ENCODE measurements at regions not wholly inside any gene's neighbourhood (a gene's known extent, or its start where the extent isn't known, plus 50 kb on each side); places are given as distances from the start of the nearest gene placed in this dataset.

DNA sequence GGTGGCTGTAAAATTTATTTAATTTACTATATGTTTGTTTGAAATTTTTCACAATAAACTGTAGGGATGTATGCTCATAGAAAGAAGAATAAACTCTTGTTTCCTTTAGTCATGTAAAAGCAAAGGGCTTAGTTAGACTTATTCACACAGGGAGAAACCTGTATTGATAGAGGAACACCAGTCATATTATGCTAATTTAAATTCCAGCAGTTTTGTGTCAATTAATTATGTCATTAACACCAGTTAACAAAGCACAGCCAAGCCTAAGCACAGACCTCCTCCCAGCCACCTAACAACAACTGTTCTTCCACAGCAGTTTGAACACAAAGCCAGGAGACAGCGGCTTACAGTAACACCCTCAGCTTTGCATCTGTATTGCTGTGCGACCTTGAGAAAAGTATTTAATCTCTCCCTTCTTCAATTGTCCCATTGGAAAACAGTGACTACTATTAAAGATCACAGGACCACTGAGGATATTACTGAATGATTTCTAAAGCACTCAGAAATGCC is 260.8 kb upstream of the RRP15 start:
- no peak for DNase-seq (ENCODE audit: low read depth in 2 of 2)

GRCh38 chr1:218025454-218025853 is 259.6 kb upstream of the RRP15 start:
- DNase-seq (ENCODE audit: low read depth in 2 of 2) = no peak

DNA sequence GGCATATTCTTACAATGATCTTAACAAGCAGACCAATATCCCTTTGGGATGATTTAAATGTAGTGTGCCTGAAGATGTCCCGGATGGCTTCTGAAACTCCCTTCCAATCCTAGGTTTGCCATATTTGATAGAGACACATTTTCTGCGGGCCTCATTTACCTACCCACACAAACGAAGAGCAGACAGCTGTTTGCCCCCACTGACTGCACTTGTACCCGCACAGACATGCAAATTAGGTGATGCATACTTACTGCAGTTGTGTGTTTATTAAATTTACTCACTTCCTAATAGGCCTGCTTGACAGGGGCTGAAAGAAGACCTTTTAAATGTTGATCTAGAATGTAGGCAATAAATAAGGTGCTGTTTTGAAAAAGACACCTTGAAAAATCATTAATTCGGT is 257.9 kb upstream of the RRP15 start:
- DNase-seq (ENCODE audit: low read depth in 2 of 2) = no peak

- DNase-seq (ENCODE audit: low read depth in 2 of 2) = no peak
These were observed 254.2 kb upstream of the RRP15 start for GRCh38 chr1:218030846-218031245.

- DNase-seq (ENCODE audit: low read depth in 2 of 2) = no peak
These were observed 253.2 kb upstream of the RRP15 start for GRCh38 chr1:218031901-218032300.

DNA sequence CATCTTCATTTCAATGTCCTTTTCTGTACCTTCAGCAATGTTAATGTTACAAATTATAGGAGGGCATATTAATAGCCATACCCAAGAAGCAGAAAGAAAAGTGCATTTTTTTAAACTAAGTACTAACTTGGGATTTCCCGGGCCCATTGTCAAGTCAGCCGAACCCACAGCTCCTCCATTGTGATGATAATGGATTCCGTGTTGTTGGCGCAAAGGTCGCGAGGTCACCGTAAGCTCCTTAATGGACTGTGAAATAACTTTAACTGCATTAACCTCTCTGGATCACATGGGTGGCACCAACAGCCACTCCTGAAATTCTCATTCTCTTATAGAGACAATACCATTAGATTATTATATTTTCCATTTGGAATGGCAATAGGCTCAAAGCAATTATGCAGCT is 250.6 kb upstream of the RRP15 start:
- DNase-seq (ENCODE audit: low read depth in 2 of 2) = no peak

- DNase-seq (ENCODE audit: low read depth in 2 of 2) = no peak
These were observed 236.2 kb upstream of the RRP15 start for GRCh38 chr1:218048828-218049420.

DNA sequence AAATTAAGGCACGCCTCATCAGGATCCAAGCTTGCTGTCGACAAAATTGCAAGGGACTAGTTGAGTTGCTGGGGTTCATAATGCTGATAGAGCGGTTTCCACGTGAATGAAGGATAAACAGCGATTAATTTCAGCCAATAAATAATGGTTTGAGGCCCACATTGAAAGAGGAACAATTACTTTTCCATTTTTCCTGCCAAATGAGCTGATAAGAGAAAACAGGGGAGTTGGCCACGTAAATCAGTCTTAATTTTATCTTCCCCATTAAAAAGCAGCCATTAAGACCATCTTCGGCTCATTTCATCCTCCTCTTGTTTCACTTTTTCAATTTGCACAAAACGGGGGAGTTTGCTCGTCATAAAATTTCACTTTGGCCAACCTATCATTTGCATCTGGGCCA is 235.5 kb upstream of the RRP15 start:
- DNase-seq (ENCODE audit: low read depth in 2 of 2) = no peak

DNA sequence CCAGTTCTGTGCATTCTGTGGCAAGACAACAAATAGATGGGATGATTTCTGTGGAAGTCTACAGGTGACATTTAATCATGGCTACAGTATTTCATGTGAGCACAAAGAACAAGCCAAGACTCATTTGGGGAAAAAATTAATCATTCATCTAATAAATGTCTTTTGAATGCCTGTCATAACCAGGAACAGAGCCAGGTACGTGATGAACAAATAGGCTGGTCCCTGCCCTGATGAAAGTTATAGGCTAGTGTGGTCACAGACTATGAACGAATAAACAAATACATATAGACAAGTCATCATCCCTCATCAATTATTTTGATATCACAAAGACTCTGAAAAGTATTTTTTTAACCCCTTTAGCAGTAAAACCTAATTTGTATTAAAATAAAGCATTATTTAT is 226.4 kb upstream of the RRP15 start:
- DNase-seq (ENCODE audit: low read depth in 2 of 2) = no peak

GRCh38 chr1:218064426-218064825 is 220.7 kb upstream of the RRP15 start:
- no peak for DNase-seq (ENCODE audit: low read depth in 2 of 2)

DNA sequence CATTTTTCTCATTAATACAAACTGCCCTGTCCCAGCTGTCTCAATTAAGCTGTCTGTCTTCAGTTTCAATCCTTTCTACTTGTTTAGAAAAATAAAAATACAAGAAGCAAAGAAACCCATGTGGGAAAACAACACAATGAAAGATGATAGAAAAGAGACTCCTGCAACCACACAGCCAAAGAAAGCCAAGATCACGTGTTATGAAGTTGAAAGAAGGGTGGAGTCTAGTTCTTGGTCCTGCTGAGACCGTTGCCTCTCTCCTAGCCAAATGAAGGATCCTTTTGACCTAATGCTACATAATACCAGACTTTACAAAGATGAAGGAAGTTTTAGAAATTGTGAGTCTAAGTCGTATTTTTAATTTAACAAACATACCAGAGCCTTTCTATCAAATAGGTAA is 218.8 kb upstream of the RRP15 start:
- no peak for DNase-seq (ENCODE audit: low read depth in 2 of 2)

DNA sequence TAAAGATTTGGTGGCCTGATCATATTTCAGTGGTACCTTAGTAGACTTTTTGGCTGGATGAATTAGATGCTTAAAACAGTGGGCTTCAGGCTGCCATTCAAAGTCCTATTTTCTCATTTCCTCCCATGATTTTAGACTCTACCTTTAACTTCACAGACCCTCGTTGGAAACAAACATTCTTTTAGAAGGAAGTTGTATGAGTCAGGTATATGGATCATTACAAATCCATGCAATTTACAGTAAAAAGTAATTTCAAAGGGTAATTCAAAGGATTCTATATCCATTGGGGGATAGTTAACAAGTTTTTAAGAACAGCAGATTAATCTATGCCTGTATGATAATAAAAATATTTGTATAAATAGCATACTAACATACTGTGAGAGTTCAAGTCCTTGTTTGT is 216.9 kb upstream of the RRP15 start:
- no peak for DNase-seq (ENCODE audit: low read depth in 2 of 2)

- no peak for DNase-seq (ENCODE audit: low read depth in 2 of 2)
These were observed 215.9 kb upstream of the RRP15 start for GRCh38 chr1:218069180-218069579.

DNA sequence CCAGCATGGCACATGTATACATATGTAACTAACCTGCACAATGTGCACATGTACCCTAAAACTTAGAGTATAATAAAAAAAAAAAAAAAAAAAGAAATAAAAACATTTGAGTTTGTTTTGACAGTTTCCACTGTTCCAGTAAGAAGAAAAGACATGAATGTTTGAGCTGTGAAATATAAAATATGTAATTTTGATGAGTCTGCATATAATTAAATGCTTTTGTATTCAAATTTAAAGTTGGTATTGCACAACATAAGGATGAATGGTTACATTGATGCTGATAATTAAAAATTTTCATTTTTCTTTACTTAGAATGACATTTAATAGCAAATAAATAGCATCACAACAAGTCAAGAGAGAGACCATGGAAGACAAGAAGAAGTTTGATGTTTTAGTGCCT is 212.0 kb upstream of the RRP15 start:
- DNase-seq (ENCODE audit: low read depth in 2 of 2) = no peak

GRCh38 chr1:218078916-218079315 is 206.2 kb upstream of the RRP15 start:
- no peak for DNase-seq (ENCODE audit: low read depth in 2 of 2)

DNA sequence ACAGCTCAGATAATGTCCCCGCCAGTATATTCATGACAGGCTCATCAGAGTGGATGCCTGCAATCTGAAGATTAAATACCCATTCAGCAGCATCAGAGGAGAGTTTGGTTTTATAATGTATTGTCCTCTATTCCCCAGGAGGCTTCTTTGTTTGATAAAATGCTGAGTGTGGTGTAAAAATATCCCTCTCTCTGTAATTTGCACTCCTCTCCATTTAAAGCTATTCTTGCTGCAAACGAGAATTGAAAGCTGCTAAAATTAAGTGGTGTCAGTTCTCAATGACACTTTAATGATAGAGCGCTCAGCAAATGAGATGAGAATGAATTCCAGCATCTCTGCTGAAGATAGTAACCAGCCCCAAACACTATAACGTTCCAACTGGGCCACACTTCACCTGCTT is 205.7 kb upstream of the RRP15 start:
- DNase-seq (ENCODE audit: low read depth in 2 of 2) = no peak

- DNase-seq (ENCODE audit: low read depth in 2 of 2) = no peak
These were observed 205.3 kb upstream of the RRP15 start for GRCh38 chr1:218079820-218080219.

GRCh38 chr1:218080863-218081262 is 204.2 kb upstream of the RRP15 start:
- no peak for DNase-seq (ENCODE audit: low read depth in 2 of 2)

DNA sequence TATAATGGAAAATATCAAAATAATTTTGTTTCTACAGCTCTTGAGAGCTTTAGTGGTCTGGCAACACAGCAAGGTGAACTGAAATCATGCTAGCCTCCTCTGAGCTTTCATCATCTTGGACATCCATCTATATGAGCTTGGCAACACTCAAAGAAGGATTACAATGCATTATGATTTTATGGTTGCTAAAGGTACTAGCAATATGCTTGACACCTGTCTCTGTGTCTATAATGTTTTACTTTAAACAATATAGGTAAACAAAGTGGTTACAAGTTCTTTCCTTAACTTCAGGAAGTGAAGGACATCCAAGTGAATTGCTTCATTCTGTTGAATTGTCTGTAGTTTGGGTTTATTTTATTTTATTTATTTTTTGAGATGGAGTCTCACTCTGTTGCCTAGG is 203.7 kb upstream of the RRP15 start:
- DNase-seq (ENCODE audit: low read depth in 2 of 2) = no peak

- no peak for DNase-seq (ENCODE audit: low read depth in 2 of 2)
These were observed 194.6 kb upstream of the RRP15 start for GRCh38 chr1:218090459-218090858.

DNA sequence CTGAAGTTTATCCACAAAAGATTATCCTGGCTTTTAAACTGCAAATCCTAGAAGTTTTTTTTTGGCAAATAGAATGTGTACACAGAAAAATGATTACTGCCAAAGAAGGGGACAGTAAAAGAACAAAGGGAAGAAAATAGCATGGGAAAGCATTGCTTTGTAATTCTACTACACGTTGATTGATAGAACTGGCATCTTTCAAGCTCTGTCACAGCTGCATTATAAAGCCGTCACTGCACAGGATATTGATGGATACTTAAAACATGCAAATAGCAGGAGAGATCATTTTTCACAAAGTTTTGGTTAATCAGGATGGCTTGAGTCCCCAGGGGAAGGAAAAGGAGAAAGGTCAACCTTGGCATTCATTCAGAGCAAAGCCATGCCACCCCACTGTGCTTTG is 183.7 kb upstream of the RRP15 start:
- no peak for DNase-seq (ENCODE audit: low read depth in 2 of 2)

DNA sequence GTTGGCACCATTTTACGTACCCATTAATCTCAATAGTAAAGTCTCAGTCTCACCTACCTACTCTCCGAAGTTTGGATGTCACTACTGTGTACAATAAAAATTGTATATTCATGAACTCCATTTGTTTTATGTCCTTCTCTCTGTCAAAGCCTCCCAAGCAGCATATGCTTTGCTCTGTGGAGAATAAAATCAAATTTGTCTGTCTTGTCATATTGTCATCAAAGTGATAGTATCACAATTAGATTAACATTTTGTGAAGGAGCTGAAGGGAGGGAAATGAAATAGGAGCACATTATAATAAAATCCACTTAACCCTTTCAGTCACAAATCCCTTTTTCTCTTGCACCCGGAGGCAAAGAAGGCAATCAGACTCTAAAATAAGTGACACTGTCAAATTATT is 177.1 kb upstream of the RRP15 start:
- no peak for DNase-seq (ENCODE audit: low read depth in 2 of 2)

- no peak for DNase-seq (ENCODE audit: low read depth in 2 of 2)
These were observed 172.2 kb upstream of the RRP15 start for GRCh38 chr1:218112862-218113261.

GRCh38 chr1:218123968-218124367 is 161.1 kb upstream of the RRP15 start:
- DNase-seq (ENCODE audit: low read depth in 2 of 2) = no peak

Measured in lung microvascular endothelial cell (primary cell).